Fibroblast of villous mesenchyme (primary cell): ENCODE measurements at regions not wholly inside any gene's neighbourhood (a gene's known extent, or its start where the extent isn't known, plus 50 kb on each side); places are given as distances from the start of the nearest gene placed in this dataset. TPM values are rescaled to one million over a fixed set of nuclear protein-coding genes. Genes with fewer than 3 reads are reported as not detected.
"Not testable (repeated sequence)": the region's sequence is repeated elsewhere in the genome, so short reads cannot be mapped to it uniquely, and the experiment has no call there.

Source experiments
- DNase-seq: peaks from one replicate; pipeline ENCODE4 v3.0.0-alpha.2; 2010; ENCODE audit warnings: low read depth
- H3K4me3 ChIP-seq: 2 replicates; pipeline ENCODE4 v1.5.1; 2011; ENCODE audit warnings: low read depth, mild to moderate bottlenecking, low read length
- CTCF ChIP-seq: IDR thresholded peaks from 2 replicates; pipeline ENCODE4 v1.5.1; 2012; ENCODE audit warnings: low read depth, mild to moderate bottlenecking, low read length; ENCODE audit not compliant: insufficient read depth
- small RNA-seq: library from RNA; depleted of rRNA; stranded (forward); fragments of <200 nt; gene quantifications from one replicate; pipeline ENCODE3, GENCODE V24; 2012

- DNase-seq: no peak
- TF ChIP-seq CTCF: no peak
- no peak overlapping the region for H3K4me3 ChIP-seq
Observed at GRCh38 chr3:20250314-20250713, 64.3 kb upstream of the SGO1 start.

DNA sequence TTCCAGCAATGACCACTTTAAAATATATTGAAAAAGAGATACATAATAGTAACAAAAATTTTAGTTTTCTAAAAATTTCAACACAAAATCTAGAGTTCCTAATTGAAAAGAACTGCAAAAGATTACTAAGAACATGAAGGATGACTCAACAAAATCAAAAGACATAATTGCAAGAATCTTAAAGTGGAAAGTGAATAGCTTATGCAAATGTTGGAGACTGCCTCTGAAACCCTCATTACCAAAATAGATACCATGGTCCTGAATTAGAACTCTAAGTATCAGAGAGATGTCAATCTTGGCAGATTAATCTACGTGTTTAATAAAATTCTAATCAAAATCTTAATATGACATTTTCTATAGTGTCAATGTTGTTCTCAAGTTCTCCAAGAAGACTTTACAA, 60.7 kb upstream of the SGO1 start:
- no peak overlapping the region for H3K4me3 ChIP-seq
- TF ChIP-seq CTCF: no peak
- DNase-seq: no peak

- no peak for TF ChIP-seq CTCF
- no peak for DNase-seq
- H3K4me3 ChIP-seq: no peak overlapping the region
Observed at GRCh38 chr3:20245781-20246180, 59.8 kb upstream of the SGO1 start.

DNA sequence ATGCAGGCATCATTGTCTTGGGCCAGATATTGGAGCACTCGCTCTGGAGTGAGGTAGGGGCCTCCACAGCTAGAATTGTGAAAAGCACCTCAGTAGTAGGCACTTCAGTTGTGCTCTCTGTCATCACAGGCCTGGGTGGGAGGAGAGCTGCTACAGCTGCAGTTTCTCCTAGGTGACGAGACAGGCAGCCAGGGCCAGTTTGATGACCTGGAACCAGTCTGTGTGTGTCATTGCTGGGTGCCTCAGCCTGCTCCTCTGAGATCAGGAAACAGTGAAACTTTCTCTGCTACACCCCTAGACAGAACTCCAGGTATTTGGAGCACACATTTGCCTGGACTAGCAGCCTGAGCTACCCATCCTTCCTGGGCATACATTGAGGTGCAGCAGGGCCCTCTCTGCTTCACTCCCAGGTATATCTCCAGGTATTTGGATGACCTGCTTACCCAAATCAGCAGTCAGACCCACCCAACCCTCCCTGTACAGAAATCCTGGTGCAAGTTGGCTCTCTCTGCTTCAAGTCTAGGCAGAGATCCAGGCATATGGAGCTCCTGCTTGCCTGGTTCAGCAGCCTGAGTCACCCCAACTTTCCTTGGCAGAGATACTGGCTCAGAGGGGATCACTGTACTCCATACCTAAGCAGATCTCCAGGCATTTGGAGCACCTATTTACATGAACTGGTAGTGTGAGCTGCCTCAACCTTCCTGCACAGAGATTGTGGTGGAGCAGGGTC, 54.3 kb upstream of the SGO1 start:
- DNase-seq: no peak
- no peak for TF ChIP-seq CTCF
- no peak overlapping the region for H3K4me3 ChIP-seq

DNA sequence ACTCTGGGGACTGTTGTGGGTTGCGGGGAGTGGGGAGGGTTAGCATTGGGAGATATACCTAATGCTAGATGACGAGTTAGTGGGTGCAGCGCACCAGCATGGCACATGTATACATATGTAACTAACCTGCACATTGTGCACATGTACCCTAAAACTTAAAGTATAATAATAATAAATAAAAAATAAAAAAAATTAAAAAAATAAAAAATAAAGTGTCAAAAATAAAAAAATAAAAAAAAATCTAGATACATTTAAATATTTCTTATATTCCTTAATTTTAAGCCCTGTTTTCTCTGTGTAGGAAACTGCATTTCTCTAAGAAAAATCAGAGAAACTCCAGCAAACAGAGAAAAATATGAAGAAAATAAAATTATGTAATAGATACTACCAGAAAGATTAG, 52.2 kb upstream of the SGO1 start:
- not testable (repeated sequence) for H3K4me3 ChIP-seq, DNase-seq

DNA sequence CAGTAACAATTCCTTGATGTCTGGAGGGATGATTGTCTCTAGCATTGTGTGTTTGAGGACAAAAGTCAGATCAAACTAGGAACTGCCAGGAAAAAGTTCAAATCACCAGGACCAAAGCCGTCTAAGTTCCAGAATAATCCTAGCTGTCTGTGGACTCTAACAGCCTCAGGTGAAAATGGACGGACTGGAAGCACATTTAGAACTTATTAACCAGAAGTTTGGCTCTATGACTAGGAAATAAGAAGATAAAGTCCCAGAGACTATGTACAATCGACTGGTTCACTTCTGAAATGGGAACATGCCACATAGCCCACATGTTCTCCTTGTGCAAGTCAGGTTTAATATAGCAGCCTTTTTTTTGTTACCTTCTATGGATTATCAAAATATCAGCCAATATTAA, 50.6 kb upstream of the SGO1 start:
- DNase-seq: no peak
- H3K4me3 ChIP-seq: no peak overlapping the region
- no peak for TF ChIP-seq CTCF

Small RNAs in the stretch of these regions (small RNA-seq; reads per million reads assigned to genes)
- gene RNU6-815P (not detected), gene RNU6-822P (not detected)
